HCT116 (cell line): ENCODE measurements at regions not wholly inside any gene's neighbourhood (a gene's known extent, or its start where the extent isn't known, plus 50 kb on each side); places are given as distances from the start of the nearest gene placed in this dataset.

Experiments
- ATAC-seq: fragments of 200-7000 bp; cut with Tn5 transposase; 2 replicates; pipeline ENCODE4 v1.9.1; 2020; ENCODE audit warnings: mild to moderate bottlenecking, moderate library complexity
- BruUV-seq: library from RNA; stranded (reverse); fragments of 400-500 nt; replicated peaks from 2 replicates; lab custom pipeline; 2021; lab: Mats Ljungman, UMichigan
- CTCF ChIA-PET: fragments of 300-600 bp; sonication (Branson Sonifier 250); formaldehyde crosslinking; loops from one replicate; lab custom pipeline; 2021; ENCODE audit warnings: antibody characterized with exemption; lab: Charles Lee
- POLR2A ChIA-PET: fragments of 300-600, 350-600 bp; sonication (Branson Sonifier 250); formaldehyde crosslinking; loops from one replicate; lab custom pipeline; 2021; ENCODE audit warnings: antibody characterized with exemption; lab: Charles Lee
- RAD21 ChIA-PET, 2 experiments: fragments of 300-600 bp; sonication (Branson Sonifier 250); formaldehyde crosslinking; loops; one replicate each; lab custom pipeline; 2023; ENCODE audit warnings: low total read pairs in 2 of 2; ENCODE audit not compliant: uncharacterized antibody in 2 of 2, unreplicated experiment in 2 of 2, low non-redundant PET in 1 of 2; lab: Charles Lee
- DNase-seq: peaks from one replicate; pipeline ENCODE4 v3.0.0-alpha.2; 2010; ENCODE audit warnings: low read depth, low spot score
- H2AFZ ChIP-seq: fragments of 200-600 bp; shearing (Covaris generic), sonication (generic); 2 replicates; pipeline ENCODE4 v1.6.1; 2017; ENCODE audit warnings: low read depth, mixed run types, mixed read lengths, antibody characterized with exemption, low read length; ENCODE audit not compliant: poor library complexity, severe bottlenecking
- H3K27ac ChIP-seq: 2 replicates; pipeline ENCODE4 v1.5.1; 2012; ENCODE audit warnings: low read depth, low read length
- H3K27me3 ChIP-seq: fragments of 200-600 bp; sonication (generic); 2 replicates; pipeline ENCODE4 v1.6.1; 2016; ENCODE audit warnings: mixed run types, low read length, mixed read lengths; ENCODE audit not compliant: insufficient read depth
- H3K36me3 ChIP-seq, 2 experiments: fragments of 200-500 bp in 1 of 2; fragments of 200-600 bp in 1 of 2; sonication (Bioruptor generic) in 1 of 2; sonication (generic) in 1 of 2; 2 replicates each; pipeline versions ENCODE4 v1.5.1 to v1.6.1; 2014 to 2016; ENCODE audit warnings: low read length in 2 of 2, inconsistent platforms in 1 of 2, mixed read lengths in 1 of 2, mixed run types in 1 of 2; ENCODE audit not compliant: insufficient read depth in 2 of 2, control insufficient read depth in 1 of 2
- H3K4me1 ChIP-seq, 2 experiments: fragments of 200-600 bp in 1 of 2; sonication (generic) in 1 of 2; 2 replicates each; pipeline versions ENCODE4 v1.5.1 to v1.6.1; 2012 to 2017; ENCODE audit warnings: low read length in 2 of 2, inconsistent platforms in 1 of 2, mild to moderate bottlenecking in 1 of 2, mixed read lengths in 1 of 2, mixed run types in 1 of 2, moderate library complexity in 1 of 2; ENCODE audit not compliant: insufficient read depth in 2 of 2, control insufficient read depth in 1 of 2
- H3K4me2 ChIP-seq: fragments of 200-600 bp; sonication (generic); 2 replicates; pipeline ENCODE4 v1.6.1; 2017; ENCODE audit warnings: mixed run types, low read length, mixed read lengths
- H3K4me3 ChIP-seq, 2 experiments: fragments of 200-600 bp in 1 of 2; sonication (generic) in 1 of 2; replicated peaks in 1 of 2; 2 replicates each; pipeline ENCODE4 v1.5.1; 2011 to 2016; ENCODE audit warnings: low read length in 2 of 2, control low read depth in 1 of 2, low read depth in 1 of 2, mild to moderate bottlenecking in 1 of 2, mixed read lengths in 1 of 2, mixed run types in 1 of 2
- H3K79me2 ChIP-seq: fragments of 200-600 bp; sonication (generic); 2 replicates; pipeline ENCODE4 v1.6.1; 2017; ENCODE audit warnings: mild to moderate bottlenecking, mixed run types, low read length, moderate library complexity, mixed read lengths; ENCODE audit not compliant: insufficient read depth
- H3K9ac ChIP-seq: fragments of 200-600 bp; sonication (generic); 2 replicates; pipeline ENCODE4 v1.6.1; 2016; ENCODE audit warnings: low read length, mixed read lengths
- H3K9me2 ChIP-seq: fragments of 200-600 bp; sonication (generic), shearing (Covaris generic); 2 replicates; pipeline ENCODE4 v1.6.1; 2017; ENCODE audit warnings: mixed run types, mild to moderate bottlenecking, moderate library complexity; ENCODE audit not compliant: insufficient read depth
- H3K9me3 ChIP-seq, 2 experiments: fragments of 200-500 bp in 1 of 2; fragments of 200-600 bp in 1 of 2; sonication (Bioruptor generic) in 1 of 2; sonication (generic) in 1 of 2; 2 replicates each; pipeline ENCODE4 v1.6.1; 2014 to 2017; ENCODE audit warnings: low read length in 2 of 2, mixed read lengths in 2 of 2, inconsistent platforms in 1 of 2, low read depth in 1 of 2, mild to moderate bottlenecking in 1 of 2, mixed run types in 1 of 2, moderate library complexity in 1 of 2; ENCODE audit not compliant: control insufficient read depth in 1 of 2, insufficient read depth in 1 of 2
- H4K20me1 ChIP-seq: fragments of 200-600 bp; sonication (generic), shearing (Covaris generic); 2 replicates; pipeline ENCODE4 v1.6.1; 2017; ENCODE audit warnings: mixed run types, mild to moderate bottlenecking, moderate library complexity; ENCODE audit not compliant: insufficient read depth
- EGR1 ChIP-seq: IDR thresholded peaks from 2 replicates; pipeline ENCODE4 v1.6.1; 2012; ENCODE audit warnings: low read depth
- ELF1 ChIP-seq: IDR thresholded peaks from 2 replicates; pipeline ENCODE4 v1.6.1; 2012; ENCODE audit warnings: low read depth, borderline replicate concordance
- EZH2 ChIP-seq: fragments of 200-600 bp; sonication (generic); IDR thresholded peaks from 2 replicates; pipeline ENCODE4 v1.6.1; 2017; ENCODE audit warnings: antibody characterized with exemption, mixed run types
- FOSL1 ChIP-seq: IDR thresholded peaks from 2 replicates; pipeline ENCODE4 v1.6.1; 2012; ENCODE audit warnings: low read depth
- JUND ChIP-seq: IDR thresholded peaks from 2 replicates; pipeline ENCODE4 v1.6.1; 2012
- POLR2A ChIP-seq: IDR thresholded peaks from 2 replicates; pipeline ENCODE4 v1.7.0; 2011; ENCODE audit warnings: borderline replicate concordance; ENCODE audit not compliant: insufficient read depth, insufficient read length; ENCODE audit errors: extremely low read depth
- POLR2AphosphoS5 ChIP-seq: IDR thresholded peaks from 2 replicates; pipeline ENCODE4 v1.6.1; 2011; ENCODE audit warnings: mild to moderate bottlenecking, low read depth, low read length, moderate library complexity
- RAD21 ChIP-seq: IDR thresholded peaks from 2 replicates; pipeline ENCODE4 v1.6.1; 2012; ENCODE audit warnings: low read depth, mild to moderate bottlenecking
- SIN3A ChIP-seq: IDR thresholded peaks from 2 replicates; pipeline ENCODE4 v1.6.1; 2012; ENCODE audit warnings: low read depth
- TCF7L2 ChIP-seq: IDR thresholded peaks from 2 replicates; pipeline ENCODE4 v1.7.0; 2011; ENCODE audit warnings: borderline replicate concordance, inconsistent platforms; ENCODE audit not compliant: insufficient read depth, insufficient read length; ENCODE audit errors: extremely low read depth
- YY1 ChIP-seq: IDR thresholded peaks from 2 replicates; pipeline ENCODE4 v1.6.1; 2011; ENCODE audit warnings: low read length, low read depth, moderate library complexity, mild to moderate bottlenecking; ENCODE audit not compliant: insufficient replicate concordance; ENCODE audit errors: extremely low read depth
- ZNF274 ChIP-seq: fragments of 200-500 bp; sonication (Bioruptor generic); IDR thresholded peaks from 2 replicates; pipeline ENCODE4 v1.6.1; 2014; ENCODE audit warnings: mild to moderate bottlenecking, low read depth, low read length, inconsistent platforms
- intact Hi-C: fragments of 100-400 bp; cut with micrococcal nuclease; formaldehyde crosslinking; loops from 2 replicates; pipeline ENCODE4 v1.10.0; 2022
- TF ChIP-seq, protein P1 (sequence below): IDR thresholded peaks from 2 replicates; pipeline ENCODE4 v1.6.1; 2012
- TF ChIP-seq, protein P2 (sequence below): IDR thresholded peaks from 2 replicates; pipeline ENCODE4 v1.6.1; 2011; ENCODE audit warnings: mild to moderate bottlenecking, low read length, moderate library complexity; ENCODE audit not compliant: insufficient replicate concordance; ENCODE audit errors: extremely low read depth
- TF ChIP-seq, protein P3 (sequence below): IDR thresholded peaks from 2 replicates; pipeline ENCODE4 v1.6.1; 2012; ENCODE audit warnings: low read depth

DNA sequence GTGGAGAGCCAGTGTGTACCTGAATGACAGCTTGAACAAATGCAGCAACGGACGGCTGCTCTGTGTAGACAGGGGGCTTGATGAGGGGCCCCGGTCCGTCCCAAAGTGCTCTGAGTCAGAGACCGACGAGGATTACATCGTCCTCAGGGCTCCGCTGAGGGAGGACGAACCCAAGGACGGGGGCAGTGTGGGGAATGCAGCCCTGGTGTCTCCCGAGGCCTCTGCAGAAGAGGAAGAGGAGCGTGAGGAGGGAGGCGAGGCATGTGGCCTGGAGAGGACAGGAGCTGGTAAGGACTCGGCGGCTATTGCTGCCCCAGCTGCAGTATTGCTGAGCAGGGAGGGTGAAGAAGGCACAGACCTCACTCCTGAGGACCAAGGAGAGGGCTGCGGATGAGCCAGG lies 54.4 kb upstream of the WNT7A start:
- no peaks in the 10 kb centered on the region for H3K36me3 ChIP-seq
- H3K9ac ChIP-seq = no peak overlapping the region
- no peak for TF ChIP-seq POLR2A
- no peak overlapping the region for H2AFZ ChIP-seq
- no peaks in the 10 kb centered on the region for H3K9me3 ChIP-seq
- ChIA-PET CTCF (no interaction called here), RAD21 (no interaction called here), POLR2A (no interaction called here)
- H3K4me2 ChIP-seq = no peak overlapping the region
- no peak overlapping the region for H3K4me3 ChIP-seq
- H3K27ac ChIP-seq = no peak overlapping the region
- no peak for ATAC-seq
- intact Hi-C loops = no loop called here
- no peaks in the 10 kb centered on the region for H3K4me1 ChIP-seq
- no peaks in the 10 kb centered on the region for H4K20me1 ChIP-seq
- no TSS peak for BruUV-seq
- H3K27me3 ChIP-seq = no peaks in the 10 kb centered on the region
- H3K9me2 ChIP-seq = no peaks in the 10 kb centered on the region
- no peaks in the 10 kb centered on the region for H3K79me2 ChIP-seq
- DNase-seq = no peak

DNA sequence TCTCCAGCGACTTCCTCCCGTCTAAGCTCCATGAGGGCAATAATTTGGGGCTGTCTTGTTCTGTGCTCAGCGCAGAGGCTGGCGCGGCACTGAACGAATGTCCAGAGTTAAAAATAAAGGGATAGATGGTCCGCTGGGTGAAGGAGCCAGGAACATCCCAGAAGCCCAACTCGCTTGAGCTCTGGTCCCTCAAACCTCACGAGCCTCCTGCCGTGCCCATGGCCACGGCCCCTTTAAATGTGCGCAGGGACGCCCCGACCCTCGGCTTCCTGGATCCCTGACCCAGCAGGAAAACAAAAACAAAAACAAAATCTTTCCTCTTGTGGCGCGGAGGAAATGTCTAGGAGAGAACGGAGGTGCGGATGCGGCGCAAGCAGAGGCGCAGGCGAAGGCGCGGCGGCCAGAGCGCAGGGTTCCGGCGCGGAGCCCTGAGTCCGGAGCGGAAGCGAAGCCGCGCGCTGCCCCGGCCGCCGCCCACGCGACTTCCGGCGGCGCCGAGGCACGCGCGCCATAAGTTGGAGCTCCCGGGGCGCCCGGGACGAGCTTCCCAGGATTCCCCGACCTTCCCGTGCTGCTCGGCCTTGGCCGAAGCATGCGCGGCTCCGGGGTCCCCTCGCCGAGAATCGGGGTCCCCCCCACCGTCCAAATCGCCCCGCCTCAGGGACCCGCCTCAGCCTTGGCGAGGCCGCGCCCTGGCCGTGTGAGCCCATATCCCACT lies 52.9 kb upstream of the WNT7A start:
- Histone ChIP-seq H3K9me2 (no peaks in the 10 kb centered on the region), H3K27me3 (no peaks in the 10 kb centered on the region), H3K9ac (no peak overlapping the region), H3K79me2 (no peaks in the 10 kb centered on the region), H2AFZ (no peak overlapping the region), H3K4me1 (no peaks in the 10 kb centered on the region), H3K4me3 (no peak overlapping the region), H4K20me1 (no peaks in the 10 kb centered on the region), H3K27ac (no peak overlapping the region), H3K4me2 (no peak overlapping the region), H3K36me3 (no peaks in the 10 kb centered on the region), H3K9me3 (no peaks in the 10 kb centered on the region)
- DNase-seq = no peak
- no TSS peak for BruUV-seq
- no peak for ATAC-seq
- ChIA-PET RAD21 (no interaction called here), POLR2A (no interaction called here), CTCF (no interaction called here)
- intact Hi-C loops = no loop called here
- TF ChIP-seq ZNF274 (no peak), POLR2A (no peak), EGR1 (no peak), SIN3A (no peak), ELF1 (no peak), POLR2AphosphoS5 (no peak), FOSL1 (no peak), RAD21 (no peak), JUND (no peak), TCF7L2 (no peak), YY1 (no peak), EZH2 (no peak)
- TF ChIP-seq, protein P1, sequence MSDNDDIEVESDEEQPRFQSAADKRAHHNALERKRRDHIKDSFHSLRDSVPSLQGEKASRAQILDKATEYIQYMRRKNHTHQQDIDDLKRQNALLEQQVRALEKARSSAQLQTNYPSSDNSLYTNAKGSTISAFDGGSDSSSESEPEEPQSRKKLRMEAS = no peak
- TF ChIP-seq, protein P2, sequence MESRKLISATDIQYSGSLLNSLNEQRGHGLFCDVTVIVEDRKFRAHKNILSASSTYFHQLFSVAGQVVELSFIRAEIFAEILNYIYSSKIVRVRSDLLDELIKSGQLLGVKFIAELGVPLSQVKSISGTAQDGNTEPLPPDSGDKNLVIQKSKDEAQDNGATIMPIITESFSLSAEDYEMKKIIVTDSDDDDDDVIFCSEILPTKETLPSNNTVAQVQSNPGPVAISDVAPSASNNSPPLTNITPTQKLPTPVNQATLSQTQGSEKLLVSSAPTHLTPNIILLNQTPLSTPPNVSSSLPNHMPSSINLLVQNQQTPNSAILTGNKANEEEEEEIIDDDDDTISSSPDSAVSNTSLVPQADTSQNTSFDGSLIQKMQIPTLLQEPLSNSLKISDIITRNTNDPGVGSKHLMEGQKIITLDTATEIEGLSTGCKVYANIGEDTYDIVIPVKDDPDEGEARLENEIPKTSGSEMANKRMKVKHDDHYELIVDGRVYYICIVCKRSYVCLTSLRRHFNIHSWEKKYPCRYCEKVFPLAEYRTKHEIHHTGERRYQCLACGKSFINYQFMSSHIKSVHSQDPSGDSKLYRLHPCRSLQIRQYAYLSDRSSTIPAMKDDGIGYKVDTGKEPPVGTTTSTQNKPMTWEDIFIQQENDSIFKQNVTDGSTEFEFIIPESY = no peak
- TF ChIP-seq, protein P3, sequence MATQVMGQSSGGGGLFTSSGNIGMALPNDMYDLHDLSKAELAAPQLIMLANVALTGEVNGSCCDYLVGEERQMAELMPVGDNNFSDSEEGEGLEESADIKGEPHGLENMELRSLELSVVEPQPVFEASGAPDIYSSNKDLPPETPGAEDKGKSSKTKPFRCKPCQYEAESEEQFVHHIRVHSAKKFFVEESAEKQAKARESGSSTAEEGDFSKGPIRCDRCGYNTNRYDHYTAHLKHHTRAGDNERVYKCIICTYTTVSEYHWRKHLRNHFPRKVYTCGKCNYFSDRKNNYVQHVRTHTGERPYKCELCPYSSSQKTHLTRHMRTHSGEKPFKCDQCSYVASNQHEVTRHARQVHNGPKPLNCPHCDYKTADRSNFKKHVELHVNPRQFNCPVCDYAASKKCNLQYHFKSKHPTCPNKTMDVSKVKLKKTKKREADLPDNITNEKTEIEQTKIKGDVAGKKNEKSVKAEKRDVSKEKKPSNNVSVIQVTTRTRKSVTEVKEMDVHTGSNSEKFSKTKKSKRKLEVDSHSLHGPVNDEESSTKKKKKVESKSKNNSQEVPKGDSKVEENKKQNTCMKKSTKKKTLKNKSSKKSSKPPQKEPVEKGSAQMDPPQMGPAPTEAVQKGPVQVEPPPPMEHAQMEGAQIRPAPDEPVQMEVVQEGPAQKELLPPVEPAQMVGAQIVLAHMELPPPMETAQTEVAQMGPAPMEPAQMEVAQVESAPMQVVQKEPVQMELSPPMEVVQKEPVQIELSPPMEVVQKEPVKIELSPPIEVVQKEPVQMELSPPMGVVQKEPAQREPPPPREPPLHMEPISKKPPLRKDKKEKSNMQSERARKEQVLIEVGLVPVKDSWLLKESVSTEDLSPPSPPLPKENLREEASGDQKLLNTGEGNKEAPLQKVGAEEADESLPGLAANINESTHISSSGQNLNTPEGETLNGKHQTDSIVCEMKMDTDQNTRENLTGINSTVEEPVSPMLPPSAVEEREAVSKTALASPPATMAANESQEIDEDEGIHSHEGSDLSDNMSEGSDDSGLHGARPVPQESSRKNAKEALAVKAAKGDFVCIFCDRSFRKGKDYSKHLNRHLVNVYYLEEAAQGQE = no peak
